HG03342 (cell line): ENCODE measurements at regions not wholly inside any gene's neighbourhood (a gene's known extent, or its start where the extent isn't known, plus 50 kb on each side); places are given as distances from the start of the nearest gene placed in this dataset.

ENCODE experiments used
- ATAC-seq: cut with Tn5 transposase; IDR thresholded peaks from one replicate; pipeline ENCODE4 v1.9.1; 2021; ENCODE audit warnings: mild to moderate bottlenecking, moderate library complexity; ENCODE audit not compliant: unreplicated experiment

- no peak for ATAC-seq
Measured at GRCh38 chr2:198448789-198449188, 644.4 kb downstream of the PLCL1 start.

- no peak for ATAC-seq
Measured at GRCh38 chr2:198444800-198445287, 640.5 kb downstream of the PLCL1 start.

GRCh38 chr2:198441901-198442300 lies 637.5 kb downstream of the PLCL1 start:
- no peak for ATAC-seq

GRCh38 chr2:198441246-198441645 lies 636.9 kb downstream of the PLCL1 start:
- ATAC-seq = no peak

GRCh38 chr2:198440833-198441232 lies 636.4 kb downstream of the PLCL1 start:
- ATAC-seq = no peak

GRCh38 chr2:198438331-198438730 lies 633.9 kb downstream of the PLCL1 start:
- ATAC-seq = no peak

- no peak for ATAC-seq
Measured at GRCh38 chr2:198424112-198424511, 619.7 kb downstream of the PLCL1 start.

GRCh38 chr2:198417836-198418235 lies 613.4 kb downstream of the PLCL1 start:
- no peak for ATAC-seq

GRCh38 chr2:198414976-198415375 lies 610.6 kb downstream of the PLCL1 start:
- ATAC-seq = no peak

GRCh38 chr2:198411936-198412335 lies 607.5 kb downstream of the PLCL1 start:
- no peak for ATAC-seq

- no peak for ATAC-seq
Measured at GRCh38 chr2:198408171-198408570, 603.8 kb downstream of the PLCL1 start.

- no peak for ATAC-seq
Measured at GRCh38 chr2:198405311-198405710, 600.9 kb downstream of the PLCL1 start.

- ATAC-seq = no peak
Measured at GRCh38 chr2:198401644-198402043, 597.3 kb downstream of the PLCL1 start.

GRCh38 chr2:198400999-198401398 lies 596.6 kb downstream of the PLCL1 start:
- ATAC-seq = no peak

GRCh38 chr2:198394208-198394607 lies 589.8 kb downstream of the PLCL1 start:
- no peak for ATAC-seq

GRCh38 chr2:198390670-198391069 lies 586.3 kb downstream of the PLCL1 start:
- no peak for ATAC-seq

- no peak for ATAC-seq
Measured at GRCh38 chr2:198387677-198388076, 583.3 kb downstream of the PLCL1 start.

GRCh38 chr2:198385856-198386255 lies 581.5 kb downstream of the PLCL1 start:
- ATAC-seq = no peak

GRCh38 chr2:198385326-198385725 lies 580.9 kb downstream of the PLCL1 start:
- no peak for ATAC-seq

GRCh38 chr2:198383392-198383791 lies 579.0 kb downstream of the PLCL1 start:
- no peak for ATAC-seq

GRCh38 chr2:198382811-198383210 lies 578.4 kb downstream of the PLCL1 start:
- ATAC-seq = no peak

- ATAC-seq = no peak
Measured at GRCh38 chr2:198376677-198377076, 572.3 kb downstream of the PLCL1 start.

GRCh38 chr2:198375083-198375410 lies 570.7 kb downstream of the PLCL1 start:
- no peak for ATAC-seq
